ENCODE measurements at regions not wholly inside any gene's neighbourhood (a gene's known extent, or its start where the extent isn't known, plus 50 kb on each side); places are given as distances from the start of the nearest gene placed in this dataset.

- TF ChIP-seq CHD7 (IDR thresholded peaks at IDR 0.05; ENCODE audit: insufficient replicate concordance, low read length) (no peak), BCL11A (IDR thresholded peaks at IDR 0.05; ENCODE audit: low read depth in 2 of 2, low read length in 2 of 2) (no peak), SP4 (IDR thresholded peaks at IDR 0.05; ENCODE audit: low read length) (no peak), ATF3 (IDR thresholded peaks at IDR 0.05; ENCODE audit: insufficient read depth, low read depth, low read length) (no peak), SUZ12 (IDR thresholded peaks at IDR 0.05; ENCODE audit: low read length) (no peak), CREB1 (IDR thresholded peaks at IDR 0.05) (no peak), BRCA1 (IDR thresholded peaks at IDR 0.05; ENCODE audit: low read depth, low read length) (no peak), MAX (IDR thresholded peaks at IDR 0.05) (no peak), EZH2 (IDR thresholded peaks at IDR 0.05; ENCODE audit: low read depth, low read length, severe bottlenecking) (no peak), SIRT6 (IDR thresholded peaks at IDR 0.05; ENCODE audit: low read length) (no peak), POLR2A (IDR thresholded peaks at IDR 0.05; ENCODE audit: control extremely low read depth in 1 of 2, low read depth in 2 of 2, low read length in 2 of 2) (no peak), EGR1 (IDR thresholded peaks at IDR 0.05; ENCODE audit: borderline replicate concordance, low read depth, low read length) (no peak)
Measured at GRCh38 chr3:18069568-18069967, 327.1 kb upstream of the TBC1D5 start (continued).

Data from H1 (cell line).